GM20000 (cell line): ENCODE measurements at regions not wholly inside any gene's neighbourhood (a gene's known extent, or its start where the extent isn't known, plus 50 kb on each side); places are given as distances from the start of the nearest gene placed in this dataset.

Experiments used
- DNase-seq: peaks from one replicate; pipeline ENCODE4 v3.0.0; 2012; ENCODE audit warnings: low spot score
- CTCF ChIP-seq: IDR thresholded peaks from 2 replicates; pipeline ENCODE4 v1.5.1; 2012; ENCODE audit warnings: mild to moderate bottlenecking, control low read depth; ENCODE audit errors: extremely low read depth, missing control alignments

- DNase-seq: no peak
- TF ChIP-seq CTCF: no peak
Observed at GRCh38 chr11:82118946-82119345, 614.7 kb downstream of the FAM181B start.

GRCh38 chr11:82117362-82117761, 616.3 kb downstream of the FAM181B start:
- TF ChIP-seq CTCF: no peak

GRCh38 chr11:82105331-82105998, 628.2 kb downstream of the FAM181B start:
- TF ChIP-seq CTCF: no peak
- no peak for DNase-seq

More at GRCh38 chr11:82117362-82117761, 616.3 kb downstream of the FAM181B start:
- no peak for DNase-seq

- TF ChIP-seq CTCF: no peak
- DNase-seq: no peak
Observed at GRCh38 chr11:82092904-82093303, 640.8 kb downstream of the FAM181B start.

- no peak for DNase-seq
Observed at GRCh38 chr11:82089426-82089825, 644.2 kb downstream of the FAM181B start.

GRCh38 chr11:82085493-82085892, 648.2 kb downstream of the FAM181B start:
- TF ChIP-seq CTCF: no peak

More at GRCh38 chr11:82089426-82089825, 644.2 kb downstream of the FAM181B start:
- TF ChIP-seq CTCF: no peak

GRCh38 chr11:82082976-82083375, 650.7 kb downstream of the FAM181B start:
- no peak for DNase-seq
- no peak for TF ChIP-seq CTCF

More at GRCh38 chr11:82085493-82085892, 648.2 kb downstream of the FAM181B start:
- no peak for DNase-seq
